ENCODE measurements at regions not wholly inside any gene's neighbourhood (a gene's known extent, or its start where the extent isn't known, plus 50 kb on each side); places are given as distances from the start of the nearest gene placed in this dataset.

- H3K4me3 ChIP-seq (ENCODE audit: insufficient read length, low read depth), result no peak overlapping the region
- no peak overlapping the region for H3K9ac ChIP-seq (ENCODE audit: insufficient read length, low read depth)
- H3K36me3 ChIP-seq (ENCODE audit: insufficient read depth, insufficient read length, low read length), result no peaks in the 10 kb centered on the region
- H3K4me1 ChIP-seq (ENCODE audit: insufficient read depth, insufficient read length), result no peaks in the 10 kb centered on the region
- H3K9me3 ChIP-seq (ENCODE audit: insufficient read depth, low read length), result no peaks in the 10 kb centered on the region
- TF ChIP-seq YY1 (IDR thresholded peaks at IDR 0.05; ENCODE audit: insufficient read depth, insufficient read length) (no peak), ZNF274 (IDR thresholded peaks at IDR 0.05; ENCODE audit: low read depth, low read length) (no peak), SUZ12 (IDR thresholded peaks at IDR 0.05; ENCODE audit: extremely low read depth, insufficient read depth, insufficient read length) (no peak)
- DNase-seq (ENCODE audit: low read depth, low spot score), result no peak
- no peaks in the 10 kb centered on the region for H3K27me3 ChIP-seq (ENCODE audit: insufficient read depth, insufficient read length)
Observed at GRCh38 chr3:144034715-144035290, 63.2 kb downstream of the DIPK2A start.

GRCh38 chr3:144036498-144036897 is 64.9 kb downstream of the DIPK2A start:
- DNase-seq (ENCODE audit: low read depth, low spot score), result no peak
- Histone ChIP-seq H3K4me1 (ENCODE audit: insufficient read depth, insufficient read length) (no peaks in the 10 kb centered on the region), H3K9me3 (ENCODE audit: insufficient read depth, low read length) (no peaks in the 10 kb centered on the region), H3K9ac (ENCODE audit: insufficient read length, low read depth) (no peak overlapping the region), H3K36me3 (ENCODE audit: insufficient read depth, insufficient read length, low read length) (no peaks in the 10 kb centered on the region), H3K4me3 (ENCODE audit: insufficient read length, low read depth) (no peak overlapping the region), H3K27me3 (ENCODE audit: insufficient read depth, insufficient read length) (no peaks in the 10 kb centered on the region)
- no peak for TF ChIP-seq ZNF274 (IDR thresholded peaks at IDR 0.05; ENCODE audit: low read depth, low read length)
- no peak for TF ChIP-seq SUZ12 (IDR thresholded peaks at IDR 0.05; ENCODE audit: extremely low read depth, insufficient read depth, insufficient read length)
- no peak for TF ChIP-seq YY1 (IDR thresholded peaks at IDR 0.05; ENCODE audit: insufficient read depth, insufficient read length)

- no peak for DNase-seq (ENCODE audit: low read depth, low spot score)
- Histone ChIP-seq H3K27me3 (ENCODE audit: insufficient read depth, insufficient read length) (no peaks in the 10 kb centered on the region), H3K4me3 (ENCODE audit: insufficient read length, low read depth) (no peak overlapping the region), H3K9ac (ENCODE audit: insufficient read length, low read depth) (no peak overlapping the region), H3K4me1 (ENCODE audit: insufficient read depth, insufficient read length) (no peaks in the 10 kb centered on the region), H3K36me3 (ENCODE audit: insufficient read depth, insufficient read length, low read length) (no peaks in the 10 kb centered on the region), H3K9me3 (ENCODE audit: insufficient read depth, low read length) (no peaks in the 10 kb centered on the region)
- no peak for TF ChIP-seq SUZ12 (IDR thresholded peaks at IDR 0.05; ENCODE audit: extremely low read depth, insufficient read depth, insufficient read length)
- no peak for TF ChIP-seq YY1 (IDR thresholded peaks at IDR 0.05; ENCODE audit: insufficient read depth, insufficient read length)
- no peak for TF ChIP-seq ZNF274 (IDR thresholded peaks at IDR 0.05; ENCODE audit: low read depth, low read length)
Observed at GRCh38 chr3:144039661-144040060, 68.0 kb downstream of the DIPK2A start.

GRCh38 chr3:144041960-144042556 is 70.4 kb downstream of the DIPK2A start:
- no peak overlapping the region for H3K4me3 ChIP-seq (ENCODE audit: insufficient read length, low read depth)
- no peak for TF ChIP-seq SUZ12 (IDR thresholded peaks at IDR 0.05; ENCODE audit: extremely low read depth, insufficient read depth, insufficient read length)
- TF ChIP-seq YY1 (IDR thresholded peaks at IDR 0.05; ENCODE audit: insufficient read depth, insufficient read length), result no peak
- no peaks in the 10 kb centered on the region for H3K27me3 ChIP-seq (ENCODE audit: insufficient read depth, insufficient read length)
- DNase-seq (ENCODE audit: low read depth, low spot score), result no peak
- H3K36me3 ChIP-seq (ENCODE audit: insufficient read depth, insufficient read length, low read length), result no peaks in the 10 kb centered on the region
- H3K9me3 ChIP-seq (ENCODE audit: insufficient read depth, low read length), result no peaks in the 10 kb centered on the region
- H3K9ac ChIP-seq (ENCODE audit: insufficient read length, low read depth), result no peak overlapping the region
- H3K4me1 ChIP-seq (ENCODE audit: insufficient read depth, insufficient read length), result no peaks in the 10 kb centered on the region

- H3K4me1 ChIP-seq (ENCODE audit: insufficient read depth, insufficient read length), result no peaks in the 10 kb centered on the region
- H3K9me3 ChIP-seq (ENCODE audit: insufficient read depth, low read length), result no peaks in the 10 kb centered on the region
- no peak overlapping the region for H3K4me3 ChIP-seq (ENCODE audit: insufficient read length, low read depth)
- no peak for DNase-seq (ENCODE audit: low read depth, low spot score)
- H3K36me3 ChIP-seq (ENCODE audit: insufficient read depth, insufficient read length, low read length), result no peaks in the 10 kb centered on the region
- TF ChIP-seq ZNF274 (IDR thresholded peaks at IDR 0.05; ENCODE audit: low read depth, low read length), result no peak
- TF ChIP-seq YY1 (IDR thresholded peaks at IDR 0.05; ENCODE audit: insufficient read depth, insufficient read length), result no peak
- TF ChIP-seq SUZ12 (IDR thresholded peaks at IDR 0.05; ENCODE audit: extremely low read depth, insufficient read depth, insufficient read length), result no peak
- no peak overlapping the region for H3K9ac ChIP-seq (ENCODE audit: insufficient read length, low read depth)
- H3K27me3 ChIP-seq (ENCODE audit: insufficient read depth, insufficient read length), result no peaks in the 10 kb centered on the region
Observed at GRCh38 chr3:144045766-144046165, 74.1 kb downstream of the DIPK2A start.

GRCh38 chr3:144049374-144049773 is 77.8 kb downstream of the DIPK2A start:
- Histone ChIP-seq H3K36me3 (ENCODE audit: insufficient read depth, insufficient read length, low read length) (no peaks in the 10 kb centered on the region), H3K27me3 (ENCODE audit: insufficient read depth, insufficient read length) (no peaks in the 10 kb centered on the region), H3K9ac (ENCODE audit: insufficient read length, low read depth) (no peak overlapping the region), H3K4me3 (ENCODE audit: insufficient read length, low read depth) (no peak overlapping the region), H3K9me3 (ENCODE audit: insufficient read depth, low read length) (no peaks in the 10 kb centered on the region), H3K4me1 (ENCODE audit: insufficient read depth, insufficient read length) (no peaks in the 10 kb centered on the region)
- TF ChIP-seq YY1 (IDR thresholded peaks at IDR 0.05; ENCODE audit: insufficient read depth, insufficient read length), result no peak
- TF ChIP-seq ZNF274 (IDR thresholded peaks at IDR 0.05; ENCODE audit: low read depth, low read length), result no peak
- TF ChIP-seq SUZ12 (IDR thresholded peaks at IDR 0.05; ENCODE audit: extremely low read depth, insufficient read depth, insufficient read length), result no peak
- no peak for DNase-seq (ENCODE audit: low read depth, low spot score)

GRCh38 chr3:144051211-144051610 is 79.6 kb downstream of the DIPK2A start:
- Histone ChIP-seq H3K36me3 (ENCODE audit: insufficient read depth, insufficient read length, low read length) (no peaks in the 10 kb centered on the region), H3K27me3 (ENCODE audit: insufficient read depth, insufficient read length) (no peaks in the 10 kb centered on the region), H3K4me1 (ENCODE audit: insufficient read depth, insufficient read length) (no peaks in the 10 kb centered on the region), H3K9me3 (ENCODE audit: insufficient read depth, low read length) (no peaks in the 10 kb centered on the region), H3K4me3 (ENCODE audit: insufficient read length, low read depth) (no peak overlapping the region), H3K9ac (ENCODE audit: insufficient read length, low read depth) (no peak overlapping the region)
- no peak for DNase-seq (ENCODE audit: low read depth, low spot score)
- TF ChIP-seq YY1 (IDR thresholded peaks at IDR 0.05; ENCODE audit: insufficient read depth, insufficient read length) (no peak), ZNF274 (IDR thresholded peaks at IDR 0.05; ENCODE audit: low read depth, low read length) (no peak), SUZ12 (IDR thresholded peaks at IDR 0.05; ENCODE audit: extremely low read depth, insufficient read depth, insufficient read length) (no peak)

Data from NT2/D1 (cell line).